OCI-M2 (cell line): ENCODE measurements at regions not wholly inside any gene's neighbourhood (a gene's known extent, or its start where the extent isn't known, plus 50 kb on each side); places are given as distances from the start of the nearest gene placed in this dataset.
"Not testable (repeated sequence)": the region's sequence is repeated elsewhere in the genome, so short reads cannot be mapped to it uniquely, and the experiment has no call there.

Source experiments
- DNase-seq: peaks from one replicate; lab custom pipeline; 2025; ENCODE audit not compliant: unreplicated experiment; lab: John Stamatoyannopoulos, UW

DNA sequence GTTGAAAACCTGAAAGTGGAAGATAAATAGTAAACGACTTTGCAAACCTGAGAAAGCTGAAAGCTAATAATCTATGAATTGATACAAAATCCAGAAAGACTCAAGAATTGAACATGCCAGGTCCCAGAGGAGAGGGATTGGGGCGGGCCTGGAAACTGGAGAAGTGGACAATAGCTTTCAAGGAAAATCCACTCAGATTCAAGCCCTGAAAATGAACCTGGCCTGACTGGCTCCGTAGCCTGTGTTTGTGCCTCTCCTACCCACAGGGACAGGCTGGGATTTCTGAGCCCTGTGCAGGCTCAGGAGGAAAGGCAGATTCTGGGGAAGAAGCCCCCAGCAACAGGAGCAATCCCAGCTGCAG, 274.8 kb upstream of the HS6ST1 start:
- no peak for DNase-seq

DNA sequence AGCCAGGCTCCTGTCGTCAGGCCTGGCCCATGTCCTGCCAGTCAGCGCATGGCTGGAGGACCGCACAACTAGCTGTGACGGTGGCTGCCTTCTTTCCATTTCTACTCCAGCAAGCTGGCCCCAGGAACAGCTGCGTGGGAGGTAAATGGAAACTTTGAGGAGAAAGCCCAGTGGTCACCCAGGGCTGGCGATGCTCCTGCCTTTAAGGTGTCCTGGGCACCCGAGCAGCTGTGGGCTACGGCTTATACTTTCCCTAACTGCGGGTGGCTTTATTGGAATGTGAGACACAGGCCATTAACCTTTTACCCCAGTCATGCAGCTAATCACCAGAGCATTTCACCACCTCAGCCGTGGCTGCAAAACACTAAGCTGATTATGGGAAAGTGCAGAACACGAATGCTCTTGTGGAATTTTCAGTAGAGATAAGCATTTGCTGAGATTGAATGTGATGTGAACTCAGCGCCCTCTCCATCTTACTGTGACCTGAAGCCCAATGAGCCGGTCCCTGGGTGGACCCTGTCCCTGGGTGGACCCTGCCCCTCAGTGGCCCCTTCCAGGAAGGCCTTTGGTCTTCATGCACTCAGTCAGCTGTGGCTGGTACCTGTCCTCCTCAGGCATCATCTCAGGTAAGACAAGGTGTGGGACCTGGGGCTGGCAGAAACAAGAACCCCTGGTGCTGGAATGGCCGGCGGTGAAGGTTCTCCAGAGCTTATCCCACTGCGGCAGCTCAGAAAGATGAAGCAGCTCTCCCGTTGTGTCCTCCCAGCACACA, 275.4 kb upstream of the HS6ST1 start:
- no peak for DNase-seq

DNA sequence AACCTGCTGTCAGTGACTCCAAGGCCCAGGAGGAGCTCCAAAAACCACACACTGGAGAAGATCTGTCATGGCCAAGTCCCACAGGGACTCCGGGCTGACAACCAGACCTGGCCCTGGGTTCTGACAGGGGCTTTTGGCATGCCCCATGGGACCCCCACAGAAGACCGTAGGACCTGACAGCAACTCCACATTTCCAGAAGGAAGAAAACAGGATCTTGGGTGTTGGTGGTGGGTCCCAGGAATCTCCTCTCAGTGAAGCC, 275.9 kb upstream of the HS6ST1 start:
- no peak for DNase-seq

DNA sequence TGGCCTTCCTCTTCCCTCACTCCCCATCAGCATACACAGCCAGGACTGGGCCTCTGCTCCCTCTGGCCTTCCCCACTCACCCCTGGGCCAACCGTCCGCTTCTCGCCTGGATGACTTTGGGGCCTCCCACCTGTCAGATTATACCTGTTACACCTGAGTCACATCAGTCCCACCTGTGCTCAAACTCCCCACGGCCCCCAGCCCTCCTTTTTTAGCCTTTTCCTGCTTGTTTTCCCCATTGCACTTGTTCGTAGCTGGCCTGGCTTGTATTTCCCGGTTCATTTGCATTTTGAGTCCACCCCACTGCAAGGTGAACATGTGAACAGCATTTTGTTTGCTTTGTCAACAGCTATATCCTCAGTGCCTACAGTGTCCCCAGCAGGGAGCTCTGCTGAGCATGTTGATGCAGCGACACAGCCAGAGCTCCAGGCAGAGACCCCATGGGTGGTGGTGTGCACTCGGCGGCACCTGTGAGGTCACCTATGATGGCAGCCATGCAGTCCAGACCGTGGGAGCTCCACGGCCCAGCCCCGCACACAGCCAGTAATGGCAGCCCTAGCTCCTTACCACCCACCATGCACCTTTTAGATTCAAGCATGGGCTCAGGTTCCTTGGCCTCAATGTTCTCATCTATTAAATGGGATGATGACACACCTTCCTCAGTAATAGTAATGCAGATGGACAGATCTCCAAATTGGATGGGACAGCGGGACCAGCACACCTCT, 276.4 kb upstream of the HS6ST1 start:
- DNase-seq = no peak

DNA sequence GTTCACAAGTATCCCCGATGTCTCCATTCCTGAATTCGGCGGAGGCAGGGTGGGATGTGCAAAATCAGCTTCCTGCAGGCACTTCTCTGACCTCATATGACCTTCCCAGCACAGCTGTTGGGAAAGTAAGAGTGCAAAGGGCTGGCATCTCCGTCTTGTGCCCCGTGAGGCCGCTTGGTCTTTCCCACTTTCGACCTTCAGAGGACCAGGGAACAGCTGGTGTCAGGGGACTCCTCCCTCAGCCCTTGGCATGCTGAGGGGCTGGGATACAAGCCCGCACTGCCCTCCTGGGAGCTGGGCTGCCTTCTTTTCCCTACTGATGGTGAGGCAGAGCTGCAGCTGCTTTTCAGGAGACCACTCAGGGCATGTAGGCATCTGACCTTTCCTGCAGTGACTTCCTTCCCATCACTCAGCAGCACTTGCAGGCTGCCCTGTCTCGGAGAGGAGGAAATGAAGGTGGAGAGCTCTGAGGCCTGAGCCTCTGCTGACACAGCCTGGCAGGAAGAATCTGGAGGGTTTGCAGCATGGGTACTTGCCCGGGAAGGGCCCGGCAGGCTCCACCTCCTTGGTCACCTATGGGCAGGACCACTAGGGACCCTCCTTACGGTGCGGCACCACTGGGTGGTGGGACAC, 277.2 kb upstream of the HS6ST1 start:
- DNase-seq = no peak

DNA sequence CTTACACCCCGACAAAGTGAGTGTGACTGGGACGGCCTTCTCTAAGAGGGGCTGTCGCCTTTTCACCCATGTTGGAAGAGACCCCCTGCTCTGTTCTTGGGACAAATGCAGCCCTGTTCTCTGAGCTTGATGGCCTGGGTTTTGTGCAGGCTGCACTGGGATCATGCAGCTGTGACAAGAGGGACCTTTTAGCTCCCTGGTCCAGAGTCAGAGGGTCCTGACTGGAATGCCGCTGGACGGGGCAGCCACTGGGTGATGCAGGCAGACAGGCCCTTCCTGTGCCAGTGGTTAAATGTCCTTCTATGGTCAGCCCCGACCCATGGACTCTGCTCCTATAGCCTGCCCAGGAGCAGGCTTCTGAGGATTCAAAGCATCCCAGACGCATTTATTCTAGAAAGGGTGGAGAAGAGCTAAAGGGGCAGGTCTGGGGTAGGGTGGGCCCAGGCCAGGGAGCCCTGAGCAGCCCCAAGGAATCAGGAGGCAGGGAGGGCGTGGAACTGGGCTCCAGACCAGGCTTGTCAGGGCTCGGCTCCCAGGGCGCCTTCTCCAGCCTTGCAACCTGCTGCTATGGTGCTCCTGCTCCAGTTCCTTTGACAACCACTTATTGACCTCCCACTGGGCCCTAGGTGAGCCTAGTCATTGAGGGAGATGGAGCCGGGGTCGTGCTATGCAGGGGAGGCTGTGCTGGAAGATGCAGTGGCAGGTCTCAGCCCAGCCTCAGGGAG, 277.9 kb upstream of the HS6ST1 start:
- DNase-seq = no peak

DNA sequence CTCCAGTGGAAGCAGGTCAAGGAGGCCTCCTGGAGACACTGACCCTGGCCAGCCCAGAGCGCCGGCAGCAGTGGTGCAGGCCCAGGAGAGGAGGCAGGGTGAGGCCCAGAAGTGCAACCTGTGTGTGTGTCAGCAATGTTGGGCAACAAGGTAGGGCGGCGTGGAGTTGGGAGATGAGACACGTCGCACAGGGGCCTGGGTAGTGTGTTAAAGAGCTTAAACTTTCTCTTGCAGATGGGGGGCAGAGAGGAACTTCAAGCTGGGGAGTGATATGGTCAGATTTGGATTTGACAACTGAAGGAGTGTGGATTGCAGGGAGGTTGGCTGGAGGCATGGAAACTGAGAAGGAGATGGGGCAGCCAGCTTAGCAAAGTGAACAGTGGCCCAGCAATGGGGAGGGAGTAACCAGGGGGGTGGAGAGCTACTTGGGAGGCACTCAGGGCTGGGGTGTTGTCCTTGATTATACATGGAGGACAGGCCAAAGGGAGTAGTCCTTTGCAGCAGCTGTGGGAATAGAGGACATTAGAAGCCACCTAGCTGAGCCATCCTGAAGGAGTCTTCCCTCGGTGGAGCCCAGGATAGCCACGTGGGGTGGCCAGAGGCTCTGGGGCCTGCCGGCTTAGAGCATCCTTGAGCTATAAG, 278.6 kb upstream of the HS6ST1 start:
- no peak for DNase-seq

DNA sequence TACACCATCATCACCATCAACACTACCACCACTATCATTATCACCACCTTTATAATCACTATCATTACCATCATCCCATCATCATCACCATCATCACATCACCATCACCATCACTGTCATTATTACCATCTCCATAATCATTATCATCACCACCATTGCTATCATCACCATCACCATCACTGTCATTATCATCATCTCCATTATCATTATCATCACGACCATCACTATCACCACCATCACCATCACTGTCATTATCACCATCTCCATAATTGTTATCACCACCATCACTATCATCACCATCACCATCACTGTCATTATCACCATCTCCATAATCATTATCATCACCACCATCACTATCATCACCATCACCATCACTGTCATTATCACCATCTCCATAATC, 279.6 kb upstream of the HS6ST1 start:
- not testable (repeated sequence) for DNase-seq

DNA sequence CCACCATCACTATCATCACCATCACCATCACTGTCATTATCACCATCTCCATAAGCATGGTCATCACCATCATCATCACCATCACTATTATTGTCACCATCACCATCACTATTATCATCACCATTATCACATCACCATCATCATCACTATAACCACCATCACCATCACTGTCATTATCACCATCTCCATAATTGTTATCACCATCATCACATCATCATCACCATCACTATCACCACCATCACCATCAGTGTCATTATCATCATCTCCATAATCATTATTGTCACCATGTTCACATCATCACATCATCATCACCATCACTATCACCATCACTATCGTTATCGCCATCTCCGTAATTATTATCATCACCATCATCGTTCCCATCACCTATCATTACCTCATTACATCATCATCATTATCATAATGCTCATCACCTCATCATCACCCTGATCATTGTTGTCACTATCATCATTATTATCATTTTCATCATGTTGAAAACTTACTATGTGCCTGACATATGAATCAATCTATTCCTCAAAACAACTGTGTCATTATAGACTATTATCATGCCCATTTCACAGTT, 280.3 kb upstream of the HS6ST1 start:
- DNase-seq = no peak

DNA sequence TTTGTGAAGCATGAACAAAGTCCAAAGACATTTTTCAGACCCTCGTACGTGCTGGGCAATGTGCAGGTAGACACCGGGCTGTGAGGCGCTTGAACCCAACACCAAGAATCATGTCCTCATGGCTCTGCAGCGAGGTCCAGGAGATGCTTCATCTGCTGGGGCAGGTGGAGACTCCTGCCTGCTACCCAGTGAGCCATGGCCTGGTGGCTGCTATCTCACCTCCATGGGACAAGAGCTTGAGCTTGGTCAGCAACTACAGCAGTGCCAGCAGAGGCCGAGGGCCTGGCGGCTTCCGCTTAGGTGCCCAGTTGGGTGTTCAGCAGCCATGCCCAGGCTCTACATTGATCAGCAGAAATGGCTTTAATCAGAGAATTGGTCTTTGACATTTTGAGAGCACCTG, 281.0 kb upstream of the HS6ST1 start:
- DNase-seq = no peak

DNA sequence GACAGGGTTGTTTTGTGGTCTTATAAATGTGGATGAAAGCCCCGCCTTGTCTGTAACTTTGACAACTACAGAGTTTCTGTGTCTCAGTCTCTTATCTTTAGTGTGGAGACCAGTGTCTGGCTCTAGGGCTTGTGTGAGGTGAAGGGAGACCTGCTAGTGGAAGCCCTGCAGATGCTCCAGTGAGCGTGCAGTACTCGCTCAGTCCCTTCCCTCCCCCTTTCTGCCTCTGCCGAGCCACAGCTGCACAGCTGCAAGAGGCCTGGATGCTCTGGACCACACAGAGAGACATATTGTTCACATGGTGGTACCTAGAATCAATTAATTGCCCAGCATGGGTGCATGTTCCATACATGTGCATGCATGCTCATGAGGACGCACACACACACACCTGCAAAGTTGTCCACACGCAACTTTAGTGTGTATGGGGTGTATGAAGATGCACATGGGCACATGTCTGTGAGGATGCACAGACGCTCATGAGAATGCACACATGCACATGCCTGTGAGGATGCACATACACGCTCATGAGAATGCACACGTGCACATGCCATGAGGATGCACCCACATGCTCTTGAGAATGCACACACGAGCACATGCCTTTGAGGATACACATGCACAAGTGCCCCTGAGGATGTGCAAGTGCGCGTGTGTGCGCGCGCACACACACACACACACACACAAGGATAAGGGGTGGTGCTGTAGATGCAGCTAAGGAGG, 282.1 kb upstream of the HS6ST1 start:
- DNase-seq = no peak

DNA sequence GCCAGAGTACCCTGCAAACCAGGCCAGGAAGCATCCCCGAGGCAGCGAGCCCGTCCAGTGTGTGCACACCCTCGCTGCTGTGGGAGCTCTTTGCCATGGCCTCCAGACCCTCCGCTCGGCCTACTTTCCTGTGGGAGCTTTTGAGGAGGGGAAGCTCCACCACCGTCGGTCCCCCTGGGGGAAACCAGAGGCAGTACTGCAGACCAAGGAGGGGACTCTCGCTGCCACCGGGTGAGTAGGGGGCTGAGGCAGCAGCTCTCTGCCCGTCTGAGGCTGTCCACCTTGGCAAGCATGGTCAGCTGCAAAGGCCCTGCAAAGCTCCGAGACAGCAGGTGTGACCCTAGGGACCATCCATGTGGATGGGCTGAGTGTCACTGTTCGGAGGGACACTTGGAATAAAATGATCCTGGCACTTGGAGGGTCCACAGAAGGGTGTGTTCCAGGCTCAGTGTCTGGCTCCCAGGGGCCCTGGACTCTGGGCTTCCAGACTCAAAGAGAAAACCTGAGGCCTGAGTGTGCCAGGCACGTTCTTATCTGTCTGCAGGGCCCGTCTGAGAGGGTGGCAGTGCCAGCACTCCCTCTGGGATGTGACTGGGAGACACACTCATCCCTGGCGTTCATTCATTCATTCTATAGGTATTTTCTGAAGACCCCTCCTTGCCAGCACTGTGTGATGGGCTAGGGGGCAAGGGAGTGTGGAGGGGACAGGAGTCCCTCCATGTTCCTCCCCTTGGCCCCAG, 282.8 kb upstream of the HS6ST1 start:
- DNase-seq = no peak

DNA sequence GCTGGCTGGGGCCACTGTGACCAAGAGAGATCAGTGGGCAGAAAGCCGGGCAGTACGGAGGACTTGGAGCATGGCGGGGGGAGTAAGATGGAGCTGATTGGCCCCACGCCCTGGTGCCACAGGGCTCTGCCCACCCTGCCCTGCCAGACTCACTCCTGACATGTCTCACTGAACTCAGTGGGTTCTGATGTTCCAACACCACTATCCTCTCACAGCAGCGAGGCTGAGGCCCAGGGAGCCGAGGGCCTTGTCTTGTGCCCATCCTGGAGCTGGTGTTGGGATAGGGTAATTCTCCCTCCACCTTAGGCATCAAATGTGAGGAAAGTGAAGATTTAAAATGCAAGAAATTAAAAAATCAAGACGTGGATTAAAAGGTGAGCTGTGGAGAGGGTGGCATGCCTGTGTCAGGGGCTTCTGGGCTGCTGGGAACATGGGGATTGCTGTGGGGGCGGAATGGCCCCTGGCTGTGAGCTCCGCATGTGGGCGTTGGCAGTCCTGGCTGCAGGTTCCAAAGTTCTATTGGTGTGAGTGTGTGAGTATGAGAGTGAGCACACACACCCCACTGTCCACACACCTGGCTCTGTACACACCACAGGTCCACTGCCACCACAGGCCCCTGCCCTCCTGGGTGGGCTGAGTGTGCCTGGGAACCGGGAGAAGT, 283.5 kb upstream of the HS6ST1 start:
- DNase-seq = no peak

DNA sequence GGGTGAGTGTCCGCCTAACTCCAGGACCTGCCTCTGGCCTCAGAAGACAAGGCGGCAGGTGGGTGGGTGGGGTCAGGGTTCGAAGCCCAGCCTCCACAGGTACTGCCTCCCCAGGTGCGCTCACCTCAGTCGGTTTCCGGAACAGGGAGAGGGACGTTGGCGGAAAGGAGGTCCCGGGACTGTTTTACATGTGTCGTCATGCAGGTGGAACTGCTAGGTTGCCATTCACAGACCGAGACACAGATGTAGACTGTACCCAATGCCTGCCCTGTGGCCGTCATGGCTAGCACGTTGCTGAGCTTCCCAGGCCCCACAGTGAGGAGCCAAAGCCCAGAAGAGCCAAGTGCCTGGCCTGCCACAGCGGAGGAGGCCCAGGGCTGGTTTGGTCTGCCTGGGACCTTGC, 284.0 kb upstream of the HS6ST1 start:
- DNase-seq = no peak

DNA sequence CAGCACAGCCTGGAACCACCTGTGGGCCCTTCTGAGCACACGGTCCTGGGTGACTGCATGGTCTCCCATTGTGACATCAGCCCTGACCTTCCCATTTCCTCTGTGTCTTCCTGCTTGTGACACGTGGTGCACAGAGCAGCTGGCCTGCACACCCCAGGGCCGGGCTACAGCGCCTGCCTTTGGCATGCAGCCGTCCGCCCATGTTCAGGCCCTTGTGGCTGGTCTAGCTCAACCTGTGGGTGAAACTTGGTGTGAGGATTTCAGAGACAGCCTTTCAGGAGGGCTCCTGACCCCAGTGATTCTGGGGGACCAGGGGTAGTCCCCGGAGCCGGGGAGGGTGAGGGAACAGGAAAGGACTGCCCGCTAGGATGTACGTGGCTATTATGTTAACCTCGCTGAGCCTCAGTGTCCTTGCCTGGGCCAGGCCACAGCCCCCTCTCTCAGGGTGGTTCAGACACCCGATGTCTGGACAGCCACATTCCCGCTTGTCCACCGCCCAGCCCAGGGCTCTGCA, 284.8 kb upstream of the HS6ST1 start:
- no peak for DNase-seq

DNA sequence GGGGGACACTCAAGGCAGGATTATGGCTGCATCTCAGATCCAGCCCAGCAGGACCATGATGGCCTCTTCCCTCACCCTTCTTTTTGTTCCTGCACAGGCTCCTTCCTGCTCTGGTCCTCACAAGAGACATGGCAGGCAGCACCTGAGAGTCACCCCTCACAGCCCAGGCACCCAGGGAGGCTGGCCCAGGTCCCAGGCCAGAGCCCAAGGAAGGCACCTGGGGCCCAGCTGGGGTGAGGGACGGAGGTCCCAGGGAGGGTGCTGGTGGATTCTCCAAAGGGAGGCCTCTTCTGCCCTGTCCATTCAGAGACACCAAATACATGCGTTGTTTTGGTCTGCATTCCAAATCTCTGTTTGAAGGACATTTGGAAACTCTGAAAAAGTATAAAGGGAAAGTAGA, 285.4 kb upstream of the HS6ST1 start:
- no peak for DNase-seq

DNA sequence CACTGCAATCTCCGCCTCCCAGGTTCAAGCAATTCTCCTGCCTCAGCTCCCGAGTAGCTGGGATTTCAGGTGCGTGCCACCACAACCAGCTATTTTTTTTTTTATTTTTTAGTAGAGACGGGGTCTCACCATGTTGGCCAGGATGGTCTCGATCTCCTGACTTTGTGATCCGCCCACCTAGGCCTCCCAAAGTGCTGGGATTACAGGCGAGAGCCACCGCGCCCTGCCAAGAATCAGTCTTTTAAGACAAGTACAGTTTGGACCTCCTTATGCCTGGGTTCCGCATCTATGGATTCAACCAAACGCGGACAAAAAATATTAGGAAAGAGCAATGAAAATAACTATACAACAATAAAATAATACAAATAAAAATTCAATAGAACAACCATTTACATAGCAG, 285.9 kb upstream of the HS6ST1 start:
- not testable (repeated sequence) for DNase-seq

DNA sequence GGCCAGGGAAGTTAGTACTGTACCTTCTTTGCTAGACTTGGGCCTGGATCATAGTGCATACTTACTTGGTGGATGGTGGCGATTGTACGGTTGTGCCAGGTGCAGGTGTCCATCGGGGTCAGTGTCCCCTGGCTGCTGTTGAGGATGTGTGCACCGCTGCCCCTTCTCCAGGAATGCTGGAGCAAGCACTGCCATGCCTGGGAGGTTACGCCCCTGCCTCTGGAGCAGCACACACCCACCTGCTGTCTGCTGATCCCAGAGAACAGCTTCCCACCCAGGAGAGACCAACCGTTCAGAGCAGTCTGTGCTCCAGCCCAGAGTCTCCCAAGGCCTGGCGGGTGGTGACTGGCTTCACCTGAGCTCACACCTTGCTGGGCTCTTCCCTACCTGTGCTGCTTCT, 286.8 kb upstream of the HS6ST1 start:
- DNase-seq = no peak

DNA sequence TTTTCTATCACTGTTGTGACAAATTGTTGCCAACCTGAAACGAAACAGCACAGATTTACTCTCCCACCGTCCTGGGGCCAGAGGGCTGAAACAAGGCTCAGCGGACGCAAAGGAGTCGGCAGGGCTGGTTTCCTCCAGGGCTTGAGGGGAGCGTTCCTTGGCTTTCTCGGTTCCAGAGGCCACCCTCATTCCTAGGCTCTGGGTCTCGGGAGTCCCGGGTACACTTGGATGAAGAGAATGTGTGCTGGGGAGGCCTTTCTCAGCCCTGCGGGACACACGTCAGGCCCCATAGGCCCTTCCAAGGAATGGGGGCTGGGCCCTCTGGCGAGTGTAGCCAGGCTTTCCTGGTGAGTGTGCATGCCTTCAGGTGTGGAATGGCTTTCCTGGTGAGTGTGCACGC, 287.3 kb upstream of the HS6ST1 start:
- no peak for DNase-seq
